ENCODE measurements at regions not wholly inside any gene's neighbourhood (a gene's known extent, or its start where the extent isn't known, plus 50 kb on each side); places are given as distances from the start of the nearest gene placed in this dataset.

GRCh38 chr7:89757910-89758309 is 396.4 kb upstream of the STEAP1 start:
- Histone ChIP-seq H3K36me3 (ENCODE audit: insufficient read depth) (no peaks in the 10 kb centered on the region), H3K27ac (ENCODE audit: low read depth) (no peak overlapping the region), H3K4me3 (no peak overlapping the region), H3K27me3 (ENCODE audit: insufficient read depth) (no peaks in the 10 kb centered on the region), H3K4me2 (no peak overlapping the region), H3F3A (replicated peaks; ENCODE audit: low read depth) (no peaks in the 10 kb centered on the region), H3K4me1 (ENCODE audit: insufficient read depth) (no peaks in the 10 kb centered on the region), H3K9me2 (ENCODE audit: insufficient read depth) (no peaks in the 10 kb centered on the region), H4K20me1 (replicated peaks; ENCODE audit: insufficient read depth) (no peaks in the 10 kb centered on the region), H3K79me2 (replicated peaks; ENCODE audit: insufficient read depth) (no peaks in the 10 kb centered on the region), H2AFZ (no peak overlapping the region)
- no peak overlapping the region for H3K4me3 Mint-ChIP-seq
- no peaks in the 10 kb centered on the region for H3K4me1 Mint-ChIP-seq
- no peak for ATAC-seq
- no peak overlapping the region for H3K27ac Mint-ChIP-seq
- no peaks in the 10 kb centered on the region for H3K36me3 Mint-ChIP-seq (ENCODE audit: low read depth)
- TF ChIP-seq POLR2AphosphoS5 (IDR thresholded peaks at IDR 0.05; ENCODE audit: low read depth) (no peak), ZNF114 (CRISPR knock-in tag; IDR thresholded peaks at IDR 0.05) (no peak), NANOG (IDR thresholded peaks at IDR 0.05; ENCODE audit: borderline replicate concordance) (no peak)
- no peaks in the 10 kb centered on the region for H3K9me3 Mint-ChIP-seq
- peaks cover 2% of the 10 kb centered on the region for H3K27me3 Mint-ChIP-seq (ENCODE audit: insufficient read depth, low read depth, poor library complexity)
- no peak for DNase-seq (ENCODE audit: low spot score)

GRCh38 chr7:89760690-89761089 is 393.6 kb upstream of the STEAP1 start:
- H3K79me2 ChIP-seq (replicated peaks; ENCODE audit: insufficient read depth), result no peaks in the 10 kb centered on the region
- H3K27me3 Mint-ChIP-seq (ENCODE audit: insufficient read depth, low read depth, poor library complexity), result peaks cover 6% of the 10 kb centered on the region
- H3K4me1 Mint-ChIP-seq, result no peaks in the 10 kb centered on the region
- TF ChIP-seq ZNF331 (CRISPR knock-in tag; IDR thresholded peaks at IDR 0.05; ENCODE audit: low read depth) (no peak), STAT1 (IDR thresholded peaks at IDR 0.05; ENCODE audit: unreplicated experiment) (no peak), POLR2AphosphoS5 (IDR thresholded peaks at IDR 0.05; ENCODE audit: low read depth) (no peak), NANOG (IDR thresholded peaks at IDR 0.05; ENCODE audit: borderline replicate concordance) (no peak), ZNF114 (CRISPR knock-in tag; IDR thresholded peaks at IDR 0.05) (no peak), CREB1 (CRISPR knock-in tag; IDR thresholded peaks at IDR 0.05; ENCODE audit: low read depth) (no peak), JUNB (IDR thresholded peaks at IDR 0.05; ENCODE audit: unreplicated experiment) (no peak), EZH2 (IDR thresholded peaks at IDR 0.05; ENCODE audit: low read depth, unreplicated experiment) (no peak), REST (IDR thresholded peaks at IDR 0.05; ENCODE audit: unreplicated experiment) (no peak), EZH2phosphoT487 (IDR thresholded peaks at IDR 0.05; ENCODE audit: unreplicated experiment) (no peak), ZNF462 (CRISPR knock-in tag; IDR thresholded peaks at IDR 0.05) (no peak)
- TF ChIP-seq, protein P1, sequence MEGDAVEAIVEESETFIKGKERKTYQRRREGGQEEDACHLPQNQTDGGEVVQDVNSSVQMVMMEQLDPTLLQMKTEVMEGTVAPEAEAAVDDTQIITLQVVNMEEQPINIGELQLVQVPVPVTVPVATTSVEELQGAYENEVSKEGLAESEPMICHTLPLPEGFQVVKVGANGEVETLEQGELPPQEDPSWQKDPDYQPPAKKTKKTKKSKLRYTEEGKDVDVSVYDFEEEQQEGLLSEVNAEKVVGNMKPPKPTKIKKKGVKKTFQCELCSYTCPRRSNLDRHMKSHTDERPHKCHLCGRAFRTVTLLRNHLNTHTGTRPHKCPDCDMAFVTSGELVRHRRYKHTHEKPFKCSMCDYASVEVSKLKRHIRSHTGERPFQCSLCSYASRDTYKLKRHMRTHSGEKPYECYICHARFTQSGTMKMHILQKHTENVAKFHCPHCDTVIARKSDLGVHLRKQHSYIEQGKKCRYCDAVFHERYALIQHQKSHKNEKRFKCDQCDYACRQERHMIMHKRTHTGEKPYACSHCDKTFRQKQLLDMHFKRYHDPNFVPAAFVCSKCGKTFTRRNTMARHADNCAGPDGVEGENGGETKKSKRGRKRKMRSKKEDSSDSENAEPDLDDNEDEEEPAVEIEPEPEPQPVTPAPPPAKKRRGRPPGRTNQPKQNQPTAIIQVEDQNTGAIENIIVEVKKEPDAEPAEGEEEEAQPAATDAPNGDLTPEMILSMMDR (conservative IDR thresholded peaks at IDR 0.05; ENCODE audit: low read depth in 2 of 2), result no peak

More at GRCh38 chr7:89760690-89761089, 393.6 kb upstream of the STEAP1 start:
- Mint-ChIP-seq H3K9me3 (no peaks in the 10 kb centered on the region), H3K27ac (no peak overlapping the region), H3K4me3 (no peak overlapping the region), H3K36me3 (ENCODE audit: low read depth) (no peaks in the 10 kb centered on the region)
- Histone ChIP-seq H3K27me3 (ENCODE audit: insufficient read depth) (no peaks in the 10 kb centered on the region), H3K4me2 (no peak overlapping the region), H3K4me1 (ENCODE audit: insufficient read depth) (no peaks in the 10 kb centered on the region), H2AFZ (peak overlapping the region; percentile 63; the same call in 1 of the 2 replicates), H3K9me2 (ENCODE audit: insufficient read depth) (no peaks in the 10 kb centered on the region), H3K36me3 (ENCODE audit: insufficient read depth) (no peaks in the 10 kb centered on the region), H4K20me1 (replicated peaks; ENCODE audit: insufficient read depth) (no peaks in the 10 kb centered on the region), H3K4me3 (no peak overlapping the region), H3K27ac (ENCODE audit: low read depth) (no peak overlapping the region), H3F3A (replicated peaks; ENCODE audit: low read depth) (no peaks in the 10 kb centered on the region)
- DNase-seq (ENCODE audit: low spot score), result no peak
- ATAC-seq, result no peak
